Stimulated activated CD4-positive, alpha-beta T cell treated with anti-CD3 and anti-CD28 coated beads, Interleukin-2, amount 100 ng/mL, for 24 hours (primary cell): ENCODE measurements at regions not wholly inside any gene's neighbourhood (a gene's known extent, or its start where the extent isn't known, plus 50 kb on each side); places are given as distances from the start of the nearest gene placed in this dataset.
"Not testable (repeated sequence)": the region's sequence is repeated elsewhere in the genome, so short reads cannot be mapped to it uniquely, and the experiment has no call there.

Source experiments
- DNase-seq, 2 donors: peaks; one replicate each; pipeline ENCODE4 v3.0.0-alpha.2; 2020

DNA sequence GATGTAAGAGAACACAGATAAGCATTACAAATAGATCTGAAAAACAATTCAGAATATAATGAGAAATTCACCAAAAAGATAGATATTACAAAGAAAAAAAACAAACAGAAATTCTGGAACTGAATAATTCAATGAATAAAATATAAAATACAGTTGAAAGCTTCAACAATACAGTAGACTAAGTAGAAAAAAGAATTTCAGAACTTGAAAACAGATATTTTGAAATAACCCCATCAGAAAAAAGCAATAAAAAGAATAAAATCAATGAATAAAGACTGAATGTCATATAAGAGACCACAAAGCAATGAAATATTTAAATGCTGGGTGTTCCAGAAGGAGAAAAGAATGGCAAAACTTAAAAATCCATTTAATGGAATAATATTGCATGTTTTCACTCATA is 611.4 kb upstream of the GHITM start:
- DNase-seq: no peak

- no peak for DNase-seq
Measured at GRCh38 chr10:83533290-83533689, 606.0 kb upstream of the GHITM start.

DNA sequence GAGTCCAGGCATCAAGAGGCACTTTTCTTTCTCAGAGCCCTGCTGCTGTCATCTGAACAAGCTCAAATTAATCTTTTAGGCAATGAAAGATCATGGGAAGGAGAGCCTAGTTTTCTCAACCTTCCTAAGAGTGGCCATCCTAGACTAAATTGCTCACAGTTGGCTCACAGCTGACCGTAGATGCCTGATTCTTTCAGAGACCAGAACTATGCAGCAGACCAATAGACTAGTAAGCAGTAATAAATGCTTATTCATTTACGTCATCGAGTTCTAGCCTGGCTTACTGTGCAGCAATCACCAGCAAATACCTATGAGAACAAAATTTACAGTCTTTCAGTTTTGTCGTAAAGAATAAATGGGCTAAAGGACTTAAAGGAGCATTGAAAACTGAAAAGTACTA is 602.9 kb upstream of the GHITM start:
- DNase-seq: no peak

- DNase-seq: no peak
Measured at GRCh38 chr10:83538047-83538446, 601.3 kb upstream of the GHITM start.

GRCh38 chr10:83539528-83540308 is 599.6 kb upstream of the GHITM start:
- DNase-seq: no peak

- no peak for DNase-seq
Measured at GRCh38 chr10:83541046-83541445, 598.3 kb upstream of the GHITM start.

- no peak for DNase-seq
Measured at GRCh38 chr10:83542774-83543411, 596.4 kb upstream of the GHITM start.

- DNase-seq: no peak
Measured at GRCh38 chr10:83543691-83544462, 595.4 kb upstream of the GHITM start.

DNA sequence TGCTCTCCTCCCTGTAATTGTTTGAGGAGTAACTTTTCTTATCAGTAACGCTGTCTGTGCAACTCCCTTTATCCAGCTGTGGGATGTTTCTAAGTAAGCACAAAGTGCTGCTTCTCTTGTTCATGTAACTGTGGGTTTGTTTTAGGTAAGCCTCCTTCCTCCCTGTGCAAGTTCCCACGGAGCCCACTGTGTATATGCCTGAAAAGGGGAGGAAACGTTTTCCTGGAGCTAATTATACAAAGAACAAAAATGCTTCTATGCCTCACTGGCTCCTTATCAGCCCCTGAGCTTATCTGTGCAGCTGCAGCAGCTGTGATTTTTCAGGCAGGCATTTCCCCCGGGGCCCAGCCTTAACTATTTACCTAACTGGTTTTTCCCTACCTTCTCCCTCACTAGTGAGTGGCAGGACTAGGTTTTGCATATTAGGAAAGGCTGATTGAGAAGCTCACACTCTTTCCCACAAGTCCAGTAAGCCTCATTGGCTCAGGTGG is 593.4 kb upstream of the GHITM start:
- DNase-seq: no peak

DNA sequence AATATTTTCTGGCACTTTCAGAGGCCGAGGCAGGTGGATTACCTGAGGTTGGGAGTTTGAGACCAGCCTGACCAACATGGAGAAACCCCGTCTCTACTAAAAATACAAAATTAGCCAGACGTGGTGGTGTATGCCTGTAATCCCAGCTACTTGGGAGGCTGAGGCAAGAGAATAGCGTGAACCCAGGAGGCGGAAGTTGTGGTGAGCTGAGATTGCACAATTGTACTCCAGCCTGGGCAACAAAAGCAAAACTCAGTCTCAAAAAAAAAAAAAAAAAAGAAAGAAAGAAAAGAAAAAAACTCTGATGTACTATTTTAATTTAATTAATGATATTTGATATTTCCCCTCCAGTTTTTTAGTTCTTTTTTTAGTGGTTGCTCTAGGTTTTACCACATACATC is 588.1 kb upstream of the GHITM start:
- DNase-seq: not testable (repeated sequence)

- DNase-seq: no peak
Measured at GRCh38 chr10:83553366-83553765, 585.9 kb upstream of the GHITM start.

- DNase-seq: no peak
Measured at GRCh38 chr10:83555264-83555663, 584.0 kb upstream of the GHITM start.

DNA sequence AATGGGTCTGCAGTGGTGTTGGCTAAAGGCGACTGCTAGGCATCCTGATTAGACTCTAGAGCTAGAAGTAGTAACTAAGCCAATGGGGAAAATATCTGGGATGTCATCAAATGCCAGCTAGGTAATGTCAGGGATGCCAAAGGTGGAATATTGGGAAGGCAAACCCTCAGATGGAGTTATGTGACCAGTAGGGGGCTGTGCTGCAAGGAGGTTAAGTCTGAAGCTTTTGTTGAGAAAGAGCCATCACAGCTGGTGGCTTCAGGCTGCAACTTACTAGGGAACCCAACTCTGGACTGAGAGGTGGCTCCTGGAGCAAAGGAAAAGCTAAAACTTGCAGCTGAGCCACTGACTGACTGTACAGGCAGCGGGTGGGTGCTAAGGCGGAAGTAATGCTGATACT is 576.9 kb upstream of the GHITM start:
- DNase-seq: no peak

DNA sequence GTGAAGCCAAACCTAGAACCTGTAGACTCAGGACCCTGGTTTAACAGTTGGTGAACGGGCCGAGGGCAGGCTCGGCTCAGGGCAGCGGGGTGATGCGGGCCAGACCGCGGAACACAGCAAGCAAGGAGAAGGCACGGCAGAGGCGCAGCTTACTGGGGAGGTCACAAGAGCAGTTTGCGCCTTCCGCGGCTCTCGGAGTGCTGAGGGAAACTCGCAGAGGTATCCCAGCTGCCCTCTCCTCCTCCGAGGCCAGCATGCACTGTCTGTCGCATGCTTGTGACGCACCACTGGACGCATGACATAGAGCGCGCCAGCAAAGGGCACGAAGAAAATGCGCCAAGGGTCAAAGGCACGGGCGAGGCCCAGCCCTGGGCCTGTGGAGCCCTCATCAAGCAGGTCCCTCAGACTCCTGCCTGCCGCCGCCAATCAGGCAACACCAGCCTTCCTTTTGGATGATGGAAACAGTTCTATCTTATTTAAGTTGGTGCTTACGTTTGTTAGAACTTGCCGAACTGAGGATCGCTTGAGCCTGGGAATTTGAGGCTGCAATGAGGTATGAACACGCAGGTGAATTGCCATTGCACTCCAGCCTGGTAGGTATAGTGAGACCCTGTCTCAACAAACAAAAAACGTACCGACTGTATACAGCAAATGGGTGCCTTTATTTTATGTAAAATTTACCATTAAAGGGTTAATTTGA is 574.3 kb upstream of the GHITM start:
- DNase-seq: no peak

DNA sequence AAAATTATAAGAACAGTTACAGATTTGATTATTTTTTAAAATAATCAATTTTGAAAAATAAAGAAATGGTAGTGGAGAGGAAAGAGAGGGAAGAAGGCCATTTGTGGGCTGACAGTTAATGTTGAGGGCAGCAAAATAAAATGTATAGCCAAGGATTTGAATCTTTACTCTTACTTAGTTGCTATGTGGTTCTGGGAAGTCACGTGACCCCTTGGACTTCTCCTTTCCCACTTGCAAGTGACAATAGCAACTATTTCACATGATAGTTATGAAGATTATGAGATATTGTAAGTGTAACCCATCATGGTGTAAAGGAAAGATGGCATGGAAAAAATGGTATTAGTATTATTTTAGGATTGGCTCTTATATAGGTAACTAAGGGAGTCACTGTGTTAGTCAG is 567.3 kb upstream of the GHITM start:
- DNase-seq: no peak

DNA sequence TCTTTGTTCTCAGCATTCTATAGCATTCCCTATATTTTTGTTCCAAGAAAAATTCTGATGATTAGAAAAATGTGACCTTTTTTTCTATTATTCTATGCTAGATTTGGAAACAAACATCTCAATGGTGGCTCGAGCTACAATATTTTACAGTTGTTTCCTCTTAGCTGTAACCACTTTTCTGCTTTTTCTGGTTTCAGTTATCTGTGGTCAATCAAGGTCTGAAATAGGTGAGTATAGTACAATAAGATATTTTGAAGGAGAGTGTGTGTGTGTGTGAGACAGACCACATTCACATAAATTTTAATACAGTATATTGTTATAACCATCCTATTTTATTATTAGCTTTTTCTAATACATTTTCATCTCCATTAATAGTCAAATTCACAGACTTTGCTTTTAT is 564.5 kb upstream of the GHITM start:
- no peak for DNase-seq

- DNase-seq: no peak
Measured at GRCh38 chr10:83577421-83577820, 561.9 kb upstream of the GHITM start.

DNA sequence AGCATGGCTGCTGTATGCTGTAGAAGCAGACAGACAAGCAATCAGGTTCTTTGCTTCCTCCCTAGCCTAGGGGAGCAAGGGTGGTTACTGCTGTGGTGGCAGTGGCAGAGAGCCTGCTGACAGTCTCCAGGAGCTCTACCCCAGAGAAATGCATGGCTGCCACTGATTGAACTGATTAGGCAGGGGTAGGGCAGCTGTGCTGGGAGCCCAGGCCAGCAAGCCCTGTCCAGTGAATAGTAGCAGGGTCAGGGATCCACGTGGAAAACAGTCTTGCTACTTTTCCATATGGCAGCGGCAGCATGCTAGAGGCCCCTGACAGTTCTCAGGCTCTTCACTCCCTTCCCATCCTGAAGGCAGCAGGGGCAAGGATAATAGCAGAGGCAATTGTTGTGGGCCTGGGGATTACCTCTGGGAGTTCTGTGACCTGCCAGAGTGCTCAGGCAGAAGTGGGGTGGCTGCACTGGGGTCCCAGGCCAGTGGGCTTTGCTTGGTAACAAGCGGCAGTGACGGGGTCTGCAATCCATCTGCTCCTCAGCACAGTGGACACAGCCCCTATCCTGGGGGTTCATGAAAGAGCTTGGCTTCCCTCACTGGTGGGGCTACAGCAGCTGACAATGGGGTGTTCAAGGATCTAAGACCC is 558.8 kb upstream of the GHITM start:
- no peak for DNase-seq

DNA sequence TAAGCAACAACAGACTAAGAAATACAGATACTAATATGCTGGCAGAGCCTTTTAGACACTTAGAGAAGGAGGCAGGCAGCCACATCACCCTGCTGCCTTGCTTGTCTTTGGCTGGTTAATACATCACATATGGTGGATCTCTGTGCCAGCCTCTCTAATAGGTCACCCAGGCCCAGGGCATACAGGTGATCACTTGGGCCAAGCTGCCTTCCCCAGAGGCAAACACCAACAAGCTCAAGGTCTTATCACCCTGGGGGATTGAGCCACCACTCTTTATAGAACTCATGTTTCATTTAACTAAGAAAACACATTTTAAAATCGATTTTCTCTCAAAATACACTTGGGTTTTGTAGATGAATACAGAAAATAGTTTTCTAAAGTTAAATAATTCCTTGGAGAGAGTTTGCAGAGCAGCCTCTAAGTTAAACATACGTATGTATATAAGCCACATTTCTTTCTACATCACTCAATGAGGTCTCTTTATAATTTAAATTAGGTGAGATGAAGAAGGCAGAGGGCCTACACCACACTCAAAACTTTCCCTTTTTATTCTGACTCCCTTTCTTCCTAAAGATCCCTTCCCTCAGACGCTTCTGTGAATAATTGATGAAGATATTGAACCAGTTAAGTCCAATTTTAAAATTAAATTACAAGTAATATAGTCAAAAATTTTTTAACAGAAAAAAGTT is 556.8 kb upstream of the GHITM start:
- DNase-seq: no peak

GRCh38 chr10:83585686-83586085 is 553.6 kb upstream of the GHITM start:
- no peak for DNase-seq

GRCh38 chr10:83592337-83592935 is 546.9 kb upstream of the GHITM start:
- DNase-seq: no peak

GRCh38 chr10:83603708-83604107 is 535.6 kb upstream of the GHITM start:
- no peak for DNase-seq
